ENCODE measurements at regions not wholly inside any gene's neighbourhood (a gene's known extent, or its start where the extent isn't known, plus 50 kb on each side); places are given as distances from the start of the nearest gene placed in this dataset.

GRCh38 chr14:45587142-45587541 lies 334.1 kb upstream of the MIS18BP1 start:
- no peak for TF ChIP-seq CTCF (IDR thresholded peaks at IDR 0.05; ENCODE audit: insufficient read depth, low read depth, low read length)
- no peak for TF ChIP-seq EZH2 (IDR thresholded peaks at IDR 0.05; ENCODE audit: insufficient read depth, low read length)
